ENCODE measurements at regions not wholly inside any gene's neighbourhood (a gene's known extent, or its start where the extent isn't known, plus 50 kb on each side); places are given as distances from the start of the nearest gene placed in this dataset.

DNA sequence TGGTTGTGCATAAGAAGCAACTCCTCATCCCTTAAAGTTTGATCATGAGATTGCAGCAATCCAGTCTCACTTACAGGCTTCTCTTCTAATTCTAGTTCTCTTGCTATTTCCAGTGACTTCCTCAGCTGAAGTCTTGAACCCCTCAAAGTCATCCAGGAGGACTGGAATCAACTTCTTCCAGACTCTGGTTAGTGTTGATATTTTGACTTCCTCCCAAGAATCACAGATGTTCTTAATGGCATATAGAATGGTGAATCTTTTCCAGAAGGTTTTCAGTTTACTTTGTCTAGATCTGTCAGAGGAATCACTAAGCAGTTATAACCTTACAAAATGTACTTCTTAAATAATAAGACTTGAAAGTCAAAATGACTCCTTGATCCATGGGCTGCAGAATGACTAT is 81.3 kb upstream of the UBL3 start:
- TF ChIP-seq EZH2 (IDR thresholded peaks at IDR 0.05; ENCODE audit: borderline replicate concordance, low read depth, low read length) (no peak), BDP1 (IDR thresholded peaks at IDR 0.05; ENCODE audit: insufficient read depth, insufficient read length) (no peak), ZNF212 (CRISPR knock-in tag; IDR thresholded peaks at IDR 0.05) (no peak), RBM14 (IDR thresholded peaks at IDR 0.05; ENCODE audit: borderline replicate concordance, insufficient read depth, low read depth, low read length) (no peak), HDAC2 (IDR thresholded peaks at IDR 0.05) (no peak), ZFP30 (CRISPR knock-in tag; IDR thresholded peaks at IDR 0.05; ENCODE audit: borderline replicate concordance) (no peak), EGR1 (conservative IDR thresholded peaks at IDR 0.05) (no peak), SMARCA4 (IDR thresholded peaks at IDR 0.05) (no peak)
- TF ChIP-seq, protein P1, sequence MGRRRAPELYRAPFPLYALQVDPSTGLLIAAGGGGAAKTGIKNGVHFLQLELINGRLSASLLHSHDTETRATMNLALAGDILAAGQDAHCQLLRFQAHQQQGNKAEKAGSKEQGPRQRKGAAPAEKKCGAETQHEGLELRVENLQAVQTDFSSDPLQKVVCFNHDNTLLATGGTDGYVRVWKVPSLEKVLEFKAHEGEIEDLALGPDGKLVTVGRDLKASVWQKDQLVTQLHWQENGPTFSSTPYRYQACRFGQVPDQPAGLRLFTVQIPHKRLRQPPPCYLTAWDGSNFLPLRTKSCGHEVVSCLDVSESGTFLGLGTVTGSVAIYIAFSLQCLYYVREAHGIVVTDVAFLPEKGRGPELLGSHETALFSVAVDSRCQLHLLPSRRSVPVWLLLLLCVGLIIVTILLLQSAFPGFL (CRISPR knock-in tag; IDR thresholded peaks at IDR 0.05), result no peak
- TF ChIP-seq, protein P2, sequence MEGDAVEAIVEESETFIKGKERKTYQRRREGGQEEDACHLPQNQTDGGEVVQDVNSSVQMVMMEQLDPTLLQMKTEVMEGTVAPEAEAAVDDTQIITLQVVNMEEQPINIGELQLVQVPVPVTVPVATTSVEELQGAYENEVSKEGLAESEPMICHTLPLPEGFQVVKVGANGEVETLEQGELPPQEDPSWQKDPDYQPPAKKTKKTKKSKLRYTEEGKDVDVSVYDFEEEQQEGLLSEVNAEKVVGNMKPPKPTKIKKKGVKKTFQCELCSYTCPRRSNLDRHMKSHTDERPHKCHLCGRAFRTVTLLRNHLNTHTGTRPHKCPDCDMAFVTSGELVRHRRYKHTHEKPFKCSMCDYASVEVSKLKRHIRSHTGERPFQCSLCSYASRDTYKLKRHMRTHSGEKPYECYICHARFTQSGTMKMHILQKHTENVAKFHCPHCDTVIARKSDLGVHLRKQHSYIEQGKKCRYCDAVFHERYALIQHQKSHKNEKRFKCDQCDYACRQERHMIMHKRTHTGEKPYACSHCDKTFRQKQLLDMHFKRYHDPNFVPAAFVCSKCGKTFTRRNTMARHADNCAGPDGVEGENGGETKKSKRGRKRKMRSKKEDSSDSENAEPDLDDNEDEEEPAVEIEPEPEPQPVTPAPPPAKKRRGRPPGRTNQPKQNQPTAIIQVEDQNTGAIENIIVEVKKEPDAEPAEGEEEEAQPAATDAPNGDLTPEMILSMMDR (IDR thresholded peaks at IDR 0.05 in 2 of 3, conservative IDR thresholded peaks at IDR 0.05 in 1 of 3; ENCODE audit: insufficient read depth in 2 of 3, low read depth in 1 of 3, low read length in 3 of 3), result no peak
- TF ChIP-seq, protein P3, sequence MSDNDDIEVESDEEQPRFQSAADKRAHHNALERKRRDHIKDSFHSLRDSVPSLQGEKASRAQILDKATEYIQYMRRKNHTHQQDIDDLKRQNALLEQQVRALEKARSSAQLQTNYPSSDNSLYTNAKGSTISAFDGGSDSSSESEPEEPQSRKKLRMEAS (CRISPR knock-in tag; IDR thresholded peaks at IDR 0.05), result no peak
